Fibroblast of mammary gland (primary cell): ENCODE measurements at regions not wholly inside any gene's neighbourhood (a gene's known extent, or its start where the extent isn't known, plus 50 kb on each side); places are given as distances from the start of the nearest gene placed in this dataset.

ENCODE experiments used
- DNase-seq: peaks from one replicate; pipeline ENCODE4 v3.0.0-alpha.2; 2010; ENCODE audit warnings: low read depth
- H3K4me3 ChIP-seq: 2 replicates; pipeline ENCODE4 v1.5.1; 2011; ENCODE audit warnings: low read depth, mild to moderate bottlenecking, low read length, moderate library complexity; ENCODE audit not compliant: control insufficient read depth
- CTCF ChIP-seq: conservative IDR thresholded peaks from 2 replicates; pipeline ENCODE4 v1.5.1; 2011; ENCODE audit warnings: low read depth, low read length, inconsistent platforms; ENCODE audit not compliant: control insufficient read depth, insufficient read depth

GRCh38 chr5:87828545-87829216 lies 416.0 kb upstream of the CCNH start:
- no peak overlapping the region for H3K4me3 ChIP-seq
- DNase-seq = no peak
- no peak for TF ChIP-seq CTCF

- no peak for TF ChIP-seq CTCF
- no peak overlapping the region for H3K4me3 ChIP-seq
- DNase-seq = peak; percentile 61
These were observed 414.8 kb upstream of the CCNH start for GRCh38 chr5:87827539-87827938.

- no peak for TF ChIP-seq CTCF
- no peak overlapping the region for H3K4me3 ChIP-seq
These were observed 413.8 kb upstream of the CCNH start for GRCh38 chr5:87826507-87826906.

GRCh38 chr5:87825583-87825982 lies 412.9 kb upstream of the CCNH start:
- DNase-seq = no peak
- no peak overlapping the region for H3K4me3 ChIP-seq
- TF ChIP-seq CTCF = no peak

More at GRCh38 chr5:87826507-87826906, 413.8 kb upstream of the CCNH start:
- DNase-seq = no peak

- H3K4me3 ChIP-seq = no peak overlapping the region
- no peak for DNase-seq
- TF ChIP-seq CTCF = no peak
These were observed 395.1 kb upstream of the CCNH start for GRCh38 chr5:87807783-87808182.

GRCh38 chr5:87803352-87803751 lies 390.6 kb upstream of the CCNH start:
- no peak overlapping the region for H3K4me3 ChIP-seq
- DNase-seq = no peak
- TF ChIP-seq CTCF = no peak

GRCh38 chr5:87791869-87792268 lies 379.1 kb upstream of the CCNH start:
- TF ChIP-seq CTCF = no peak
- DNase-seq = no peak
- H3K4me3 ChIP-seq = no peak overlapping the region
